HG02623 (cell line): ENCODE measurements at regions not wholly inside any gene's neighbourhood (a gene's known extent, or its start where the extent isn't known, plus 50 kb on each side); places are given as distances from the start of the nearest gene placed in this dataset.

Experiments used
- ATAC-seq: cut with Tn5 transposase; IDR thresholded peaks from one replicate; pipeline ENCODE4 v1.9.1; 2021; ENCODE audit warnings: moderate library complexity; ENCODE audit not compliant: unreplicated experiment

DNA sequence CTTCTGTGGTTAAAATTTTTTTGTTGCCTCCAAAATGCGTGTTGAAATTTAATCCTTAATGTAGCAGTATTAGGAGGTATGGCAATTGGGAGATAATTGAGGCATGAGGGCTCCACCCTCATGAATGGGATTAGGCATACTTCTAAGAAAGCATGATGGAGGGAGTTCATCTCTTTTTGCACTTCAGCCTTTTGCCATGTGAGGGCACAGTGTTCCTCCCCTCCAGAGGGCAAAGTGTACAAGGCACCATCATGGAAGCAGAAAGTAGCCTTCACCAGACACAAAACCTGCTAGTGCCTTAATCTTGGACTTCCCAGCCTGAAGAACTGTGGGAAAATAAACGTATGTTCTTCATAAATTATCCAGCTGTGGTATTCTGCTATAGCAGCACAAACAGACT lies 429.5 kb downstream of the ZIC1 start:
- peak; percentile 45 for ATAC-seq

DNA sequence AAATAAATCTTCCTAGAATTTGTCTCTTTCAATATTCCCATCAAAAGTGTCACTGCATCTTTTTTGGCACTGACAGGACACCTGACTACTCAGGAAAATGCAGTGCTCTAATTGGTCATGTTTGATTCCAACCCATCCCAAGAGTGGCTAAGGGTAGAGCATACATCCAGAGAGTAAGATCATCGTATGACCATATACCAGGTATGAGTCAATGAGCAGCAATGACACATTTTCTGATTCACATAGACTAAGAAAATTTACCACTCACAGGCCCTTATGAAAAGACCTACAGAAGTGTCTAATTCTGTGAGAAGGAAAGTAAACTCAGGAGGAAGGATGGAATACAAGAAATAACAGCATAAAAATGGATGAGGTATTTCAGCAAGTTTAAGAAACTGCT lies 434.2 kb downstream of the ZIC1 start:
- ATAC-seq, result no peak

DNA sequence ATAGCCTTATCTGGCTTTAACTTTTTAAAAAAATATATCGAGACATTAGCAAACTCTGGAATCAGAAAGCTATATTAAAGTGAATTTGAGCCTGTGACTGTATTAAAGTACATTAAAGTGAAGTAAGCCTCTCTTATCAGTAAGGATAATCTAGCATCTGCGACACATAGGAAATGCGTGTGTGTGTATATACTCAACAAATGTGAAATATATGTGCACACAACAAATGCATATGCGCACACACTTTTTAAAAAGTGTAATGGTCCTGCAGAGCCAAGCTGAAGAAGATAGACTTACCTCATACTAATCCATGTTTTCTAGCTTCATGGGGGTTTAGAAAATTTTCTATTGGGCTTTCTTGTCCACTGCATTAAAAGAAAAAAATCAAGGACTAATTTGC lies 437.1 kb downstream of the ZIC1 start:
- no peak for ATAC-seq

DNA sequence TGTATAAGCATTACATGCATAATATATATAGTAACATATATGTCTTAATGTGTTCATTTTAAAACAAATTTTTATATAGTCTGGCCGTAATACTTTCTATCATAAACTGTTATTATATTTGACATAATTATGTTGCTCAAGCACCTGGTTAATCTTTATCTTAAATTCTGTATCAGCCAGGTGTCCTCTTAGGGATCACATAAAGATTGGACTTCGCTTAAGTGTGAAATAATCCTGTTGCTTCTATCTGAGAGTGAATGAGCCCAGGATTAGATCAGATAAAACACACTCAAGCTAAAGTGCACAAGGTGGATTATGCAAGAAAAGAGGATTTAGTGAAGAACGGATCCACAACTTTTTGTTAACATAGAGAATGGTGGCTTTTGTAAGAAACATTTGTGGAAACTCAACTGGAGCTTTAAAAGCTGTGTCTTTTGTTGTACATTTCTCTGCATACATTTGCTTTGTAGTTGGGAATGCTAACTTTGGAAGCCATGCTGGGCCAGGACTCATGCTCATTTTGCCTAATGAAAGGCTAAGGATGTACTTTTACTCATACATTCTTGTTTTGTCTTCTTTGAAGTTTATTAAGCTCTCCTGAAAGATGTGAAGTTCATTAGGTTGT lies 437.8 kb downstream of the ZIC1 start:
- ATAC-seq, result no peak

DNA sequence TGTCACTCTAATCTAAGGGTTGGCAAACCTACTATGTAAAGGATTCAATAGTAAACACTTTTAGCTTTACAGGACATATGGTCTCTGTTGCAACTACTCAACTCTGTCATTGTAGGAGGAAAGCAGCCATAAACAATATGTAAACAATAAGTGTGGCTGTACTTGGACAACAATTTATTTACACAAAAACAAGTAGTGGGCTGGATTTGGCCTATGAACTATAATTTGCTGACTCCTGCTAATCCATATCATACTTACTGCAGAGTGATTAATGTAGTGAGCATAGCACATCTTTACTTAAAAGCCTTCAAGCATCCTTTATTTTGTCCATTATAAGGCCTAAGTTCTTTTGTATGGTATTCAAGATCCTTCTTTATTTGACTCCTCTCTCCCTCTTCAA lies 441.9 kb downstream of the ZIC1 start:
- no peak for ATAC-seq

DNA sequence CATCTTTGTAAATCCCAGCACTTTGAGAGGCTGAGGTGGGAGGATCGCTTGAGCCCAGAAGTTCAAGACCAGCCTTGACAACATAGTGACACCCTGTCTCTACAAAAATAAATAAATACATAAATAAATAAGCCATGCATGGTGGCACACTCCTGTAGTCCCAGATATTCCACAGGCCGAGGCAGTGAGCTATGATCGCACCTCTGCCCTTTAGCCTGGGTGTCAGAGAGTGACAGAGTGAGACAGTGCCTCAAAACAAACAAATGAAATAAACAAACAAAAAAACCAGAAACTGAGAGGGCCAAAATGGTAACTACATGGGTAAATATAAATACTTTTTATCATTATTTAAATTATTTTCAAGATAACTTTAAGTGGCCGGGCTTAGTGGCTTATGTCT lies 445.4 kb downstream of the ZIC1 start:
- ATAC-seq, result no peak

DNA sequence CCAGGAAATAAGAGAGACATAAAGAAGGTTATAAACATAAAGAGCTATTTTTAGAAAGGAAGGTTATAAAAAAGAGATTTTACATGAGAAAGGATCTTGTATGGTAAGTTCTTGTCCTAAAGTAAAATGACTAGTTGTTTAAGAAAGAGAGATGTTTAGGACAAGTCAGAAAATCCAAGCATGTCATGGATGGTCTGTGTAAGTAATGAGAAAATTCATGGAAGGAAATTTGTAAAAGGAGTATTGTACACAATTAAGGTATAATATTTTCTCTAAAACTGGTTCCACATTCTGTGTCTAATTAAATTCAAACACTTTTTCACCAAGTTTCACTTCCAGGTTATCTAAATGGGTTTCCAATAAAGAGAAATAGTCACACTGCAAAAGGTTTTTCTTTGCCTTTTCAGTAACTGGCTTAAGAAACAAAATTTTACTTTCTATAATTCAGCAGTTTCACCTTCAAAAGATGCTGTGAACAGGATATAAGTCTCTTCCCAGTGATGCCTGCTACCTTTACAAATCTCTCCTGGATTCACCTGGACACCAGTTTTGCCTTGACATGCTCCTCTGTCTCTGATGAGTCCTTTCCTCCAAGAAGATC lies 455.7 kb downstream of the ZIC1 start:
- ATAC-seq, result no peak

DNA sequence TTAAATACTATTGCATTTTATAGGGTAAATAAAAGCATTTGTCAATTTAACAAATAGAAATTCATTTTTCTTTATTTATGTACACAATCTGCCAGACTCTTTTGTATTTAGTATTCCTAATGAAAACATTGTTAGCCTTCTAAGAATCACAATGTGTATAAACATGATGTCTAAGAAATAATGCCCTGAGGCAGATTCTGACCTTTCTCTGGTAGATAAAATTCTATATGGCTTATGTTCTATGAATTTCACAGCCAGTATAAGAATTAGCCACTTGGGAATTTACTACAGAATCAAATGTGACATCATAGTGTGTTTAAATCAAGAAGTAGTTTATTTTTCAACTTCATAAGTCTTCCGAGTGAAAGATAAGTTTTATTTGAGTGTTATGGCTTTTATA lies 457.4 kb downstream of the ZIC1 start:
- no peak for ATAC-seq

DNA sequence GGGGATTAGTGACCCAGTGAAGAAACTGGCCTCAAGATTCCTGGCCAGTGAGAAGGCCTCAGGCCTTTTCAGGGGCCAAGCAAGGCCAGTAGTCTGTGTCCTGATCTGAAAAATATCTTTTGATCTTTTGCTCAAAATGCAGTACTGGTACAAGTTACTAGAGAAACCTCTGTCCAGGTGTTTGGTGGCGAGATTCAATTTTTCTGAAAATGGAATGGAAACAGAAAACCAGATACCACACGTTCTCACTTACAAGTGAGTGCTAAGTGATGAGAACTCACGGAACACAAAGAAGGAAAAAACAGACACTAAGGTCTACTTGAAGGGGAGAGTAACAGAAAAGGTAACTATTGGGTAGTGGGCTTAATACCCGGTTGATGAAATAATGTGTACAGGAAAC lies 463.4 kb downstream of the ZIC1 start:
- ATAC-seq, result no peak

DNA sequence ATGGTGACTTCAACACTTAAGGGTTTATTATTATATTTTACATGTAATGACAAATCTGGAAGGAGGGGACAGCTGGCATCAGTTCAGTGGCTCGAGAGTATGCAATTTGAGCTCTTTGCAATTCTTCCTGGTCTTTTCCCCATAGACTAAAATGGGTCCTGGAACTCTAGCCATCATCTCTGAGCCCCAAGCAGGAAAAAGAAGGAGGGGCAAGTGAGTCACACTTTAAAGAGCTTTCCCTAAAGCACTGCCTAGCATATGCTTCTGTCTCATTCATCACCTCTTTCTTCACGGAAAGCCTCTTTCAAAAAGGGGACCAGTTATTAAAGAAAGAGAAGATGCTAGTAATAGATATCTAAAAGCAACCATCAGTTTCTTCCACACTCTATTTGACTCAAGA lies 466.3 kb downstream of the ZIC1 start:
- no peak for ATAC-seq

DNA sequence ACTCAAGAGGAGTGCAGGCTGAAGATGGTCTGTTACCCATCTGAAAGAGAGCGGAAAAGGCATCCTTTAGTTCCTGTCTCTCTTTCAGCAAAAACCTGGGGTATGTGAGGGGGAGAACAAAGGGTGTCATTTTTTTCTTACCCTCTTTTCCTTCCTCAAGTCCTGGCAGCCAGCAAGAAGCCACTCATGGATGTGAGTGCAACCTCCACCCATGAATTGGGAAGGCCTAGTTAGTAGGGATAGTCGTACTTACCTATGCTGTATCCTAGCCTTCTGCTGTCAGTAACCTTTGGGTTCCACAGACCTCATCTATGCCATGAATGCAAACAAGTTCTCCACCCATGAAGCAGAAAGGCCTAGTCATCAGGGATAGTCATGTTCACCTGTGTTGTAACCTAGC lies 472.8 kb downstream of the ZIC1 start:
- ATAC-seq, result no peak

DNA sequence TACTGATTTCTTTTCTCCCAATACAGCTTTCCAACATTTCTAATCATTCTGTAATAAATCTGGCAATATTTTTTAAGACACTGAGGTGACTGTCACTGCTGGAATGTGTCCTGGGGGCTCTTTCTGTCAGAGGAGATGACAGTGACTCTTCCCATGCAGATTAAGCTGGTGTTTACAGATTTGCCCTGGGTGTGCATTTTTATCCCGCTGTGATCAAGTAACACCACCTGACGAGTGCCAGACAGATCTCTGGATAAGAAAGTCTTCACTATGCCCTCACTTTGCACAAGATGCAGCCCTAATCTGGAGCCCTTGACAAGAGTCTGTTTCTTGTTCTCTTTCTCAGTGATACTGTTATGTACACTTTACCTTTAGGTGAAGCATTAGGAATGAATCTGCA lies 477.7 kb downstream of the ZIC1 start:
- ATAC-seq, result no peak

DNA sequence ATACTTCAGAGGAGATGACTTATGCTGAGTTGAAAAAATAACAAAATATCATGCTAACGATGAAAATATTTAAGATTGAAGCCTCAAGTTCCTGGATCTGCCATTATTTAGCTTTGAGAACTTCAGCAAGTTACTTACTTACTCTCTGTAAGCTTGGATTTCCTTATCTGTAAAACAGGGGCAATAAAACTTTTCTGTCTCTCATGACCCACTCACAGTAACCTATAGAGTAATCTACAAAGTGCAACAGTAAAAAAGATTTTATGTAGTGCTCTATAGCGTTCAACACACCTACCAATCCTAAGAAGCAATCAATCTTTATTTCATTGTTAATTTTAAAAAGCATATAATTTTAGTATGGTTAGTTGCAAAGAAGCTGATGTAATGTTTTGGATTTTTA lies 478.6 kb downstream of the ZIC1 start:
- no peak for ATAC-seq

DNA sequence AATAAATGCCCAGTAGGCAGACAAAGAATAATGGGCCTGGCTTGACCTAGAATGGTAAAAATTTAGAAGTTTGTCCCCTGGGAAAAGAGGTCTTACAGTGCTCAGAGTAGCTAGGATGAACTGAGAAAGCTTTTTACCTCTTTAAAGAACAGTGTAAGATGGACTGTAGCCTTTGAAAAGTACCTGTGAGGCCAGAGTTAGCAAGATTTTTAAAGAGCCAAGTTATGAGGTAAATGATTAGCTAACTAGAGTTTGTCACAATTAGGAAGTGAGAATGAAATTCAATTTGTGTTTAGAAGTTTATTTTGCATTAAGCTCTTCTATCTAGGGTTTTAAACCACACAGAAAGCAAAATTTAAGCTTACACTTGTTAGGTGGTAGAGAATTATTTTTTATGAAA lies 480.9 kb downstream of the ZIC1 start:
- ATAC-seq, result peak; percentile 85

DNA sequence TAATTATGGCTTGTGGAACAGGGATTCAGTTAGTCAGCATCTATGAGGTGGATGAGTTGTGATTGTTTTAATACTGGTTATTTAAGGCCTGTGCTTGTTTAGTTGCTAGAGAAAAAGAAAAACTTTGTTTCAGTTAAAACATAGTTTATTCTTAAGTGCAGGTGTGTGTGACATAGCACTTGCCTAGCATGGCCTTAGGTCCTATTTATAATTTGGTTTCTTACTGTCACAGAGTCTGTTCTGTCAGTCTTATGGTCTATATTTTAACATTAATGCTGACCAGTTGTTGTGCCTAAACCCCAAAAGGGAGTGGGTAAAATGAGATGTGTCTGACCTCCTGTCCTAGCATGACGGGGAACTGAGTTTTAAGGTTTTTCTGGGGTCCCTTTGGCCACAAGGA lies 486.3 kb downstream of the ZIC1 start:
- ATAC-seq, result no peak

DNA sequence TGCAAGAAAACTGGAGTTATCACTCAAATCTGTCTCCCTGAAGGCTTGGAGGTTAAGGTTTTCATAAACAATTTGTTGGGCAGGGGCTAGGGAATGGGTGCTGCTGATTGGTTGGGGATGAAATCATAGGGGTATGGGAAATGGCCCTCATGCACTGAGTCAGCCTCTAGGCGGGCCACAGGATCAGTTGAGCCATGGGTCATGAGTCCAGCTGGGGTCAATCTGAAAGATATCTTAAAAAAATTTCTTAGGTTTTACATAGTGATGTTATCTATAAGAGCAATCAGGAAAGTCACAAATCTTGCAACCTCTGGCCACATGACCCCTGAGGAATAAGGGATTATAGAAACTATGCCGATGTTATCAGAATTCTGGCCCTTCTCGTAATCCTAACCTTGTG lies 491.7 kb downstream of the ZIC1 start:
- no peak for ATAC-seq

DNA sequence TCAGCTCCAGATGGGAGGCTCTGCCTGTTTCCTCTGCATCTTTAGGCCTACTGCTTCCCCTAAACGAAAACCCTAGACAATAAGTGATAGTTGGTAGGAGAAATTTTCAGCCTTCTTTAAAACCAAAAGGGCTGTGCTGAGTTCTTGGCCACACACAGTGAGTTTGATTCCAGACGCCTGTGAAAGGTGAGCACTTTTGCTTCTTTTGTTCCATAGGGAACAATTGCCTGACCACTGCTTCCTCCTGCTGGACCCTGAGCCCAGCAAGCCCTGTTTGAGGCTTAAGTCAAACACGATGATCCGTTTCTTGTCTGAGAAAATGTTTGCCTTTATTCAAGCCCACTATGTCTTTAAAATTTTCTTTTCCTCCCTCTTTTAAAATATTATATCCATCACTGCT lies 493.9 kb downstream of the ZIC1 start:
- ATAC-seq, result no peak

DNA sequence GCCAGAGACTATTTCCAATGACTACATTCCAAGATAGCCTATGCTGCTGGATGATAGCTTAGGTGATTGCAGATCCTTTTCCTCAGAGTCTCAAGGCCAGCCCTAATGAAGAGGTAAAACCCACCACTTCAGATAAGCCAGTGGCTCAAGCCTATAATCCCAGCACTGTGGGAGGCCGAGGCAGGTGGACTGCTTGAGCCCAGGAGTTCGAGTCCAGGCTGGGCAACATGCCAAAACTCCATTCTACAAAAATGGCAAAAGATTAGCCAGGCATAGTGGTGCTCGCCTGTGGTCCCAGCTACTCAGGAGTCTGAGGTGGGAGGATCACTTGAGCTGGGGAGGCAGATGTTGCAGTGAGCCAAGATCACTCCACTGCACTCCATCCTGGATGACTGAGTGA lies 495.3 kb downstream of the ZIC1 start:
- ATAC-seq, result no peak

DNA sequence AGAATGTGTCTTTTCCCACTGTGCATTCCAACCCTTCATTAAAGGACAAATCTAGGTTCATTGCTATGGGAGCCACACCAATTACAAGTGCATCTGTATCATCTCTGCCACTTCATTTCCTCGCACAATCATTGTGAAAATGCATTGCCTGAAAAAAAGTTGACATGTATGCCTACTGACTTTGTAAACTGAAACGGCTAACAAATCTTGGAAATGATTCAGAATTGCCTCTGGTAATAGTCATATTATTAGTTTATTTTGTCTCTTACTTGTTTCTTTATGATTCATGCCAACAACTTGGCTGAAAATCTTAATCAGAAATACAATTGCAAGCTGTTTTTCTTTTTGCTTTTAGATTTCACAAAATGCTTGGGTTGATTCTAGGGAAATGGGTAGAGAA lies 497.1 kb downstream of the ZIC1 start:
- no peak for ATAC-seq

DNA sequence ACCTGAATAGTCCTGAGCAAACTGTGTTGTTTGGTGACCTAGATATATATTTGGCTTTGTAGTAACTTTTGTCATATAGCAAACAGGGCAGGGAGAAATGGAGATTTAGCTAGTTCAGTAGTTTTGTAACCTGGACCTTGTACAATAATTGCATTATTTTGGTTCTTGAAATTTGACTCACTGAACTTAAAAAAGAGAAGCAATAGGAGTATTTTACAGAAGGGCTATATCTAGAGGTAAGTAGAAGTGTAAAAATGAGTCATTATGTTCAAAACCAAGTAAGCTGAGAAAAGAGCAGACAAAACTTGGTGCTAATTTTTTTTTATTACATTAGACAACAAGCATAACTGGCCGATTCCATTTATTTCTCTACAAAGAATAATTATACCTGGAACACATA lies 505.4 kb downstream of the ZIC1 start:
- no peak for ATAC-seq

DNA sequence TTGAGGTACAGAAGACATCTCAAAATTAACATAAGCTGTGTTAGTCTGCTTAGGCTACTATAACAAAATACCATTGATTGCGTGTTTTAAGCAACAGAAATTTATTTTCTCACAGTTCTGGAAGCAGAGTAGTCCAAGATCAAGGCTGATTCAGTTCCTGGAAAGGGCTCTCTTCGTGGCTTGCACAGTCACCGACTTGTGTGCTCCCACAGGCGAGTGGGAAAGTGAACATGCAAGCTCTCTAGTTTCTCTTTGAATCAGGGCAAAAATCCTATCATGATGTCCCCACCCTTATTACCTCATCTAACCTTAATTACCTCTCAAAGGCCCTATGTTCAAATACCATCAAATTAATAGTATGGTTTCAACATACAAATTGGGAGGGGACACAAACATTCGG lies 505.9 kb downstream of the ZIC1 start:
- ATAC-seq, result no peak

DNA sequence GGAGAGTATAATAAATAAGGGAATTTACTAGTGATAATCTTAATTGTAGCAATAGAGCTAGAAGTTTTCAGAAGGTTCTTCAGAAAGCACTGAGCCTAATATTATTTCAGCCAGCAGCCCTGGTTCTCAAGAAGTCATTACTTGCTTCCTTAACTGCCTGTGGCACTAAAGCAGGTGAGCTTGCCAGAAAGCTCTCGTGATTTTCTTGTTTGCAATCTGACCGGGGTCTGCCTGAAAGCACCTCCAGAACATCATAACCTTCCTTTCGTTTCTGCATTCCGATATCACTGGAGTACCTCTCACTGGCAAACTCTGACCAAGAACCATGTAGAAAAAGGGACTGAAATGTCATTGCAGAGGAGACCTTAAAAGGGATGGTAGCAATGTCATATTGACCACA lies 510.3 kb downstream of the ZIC1 start:
- ATAC-seq, result no peak

DNA sequence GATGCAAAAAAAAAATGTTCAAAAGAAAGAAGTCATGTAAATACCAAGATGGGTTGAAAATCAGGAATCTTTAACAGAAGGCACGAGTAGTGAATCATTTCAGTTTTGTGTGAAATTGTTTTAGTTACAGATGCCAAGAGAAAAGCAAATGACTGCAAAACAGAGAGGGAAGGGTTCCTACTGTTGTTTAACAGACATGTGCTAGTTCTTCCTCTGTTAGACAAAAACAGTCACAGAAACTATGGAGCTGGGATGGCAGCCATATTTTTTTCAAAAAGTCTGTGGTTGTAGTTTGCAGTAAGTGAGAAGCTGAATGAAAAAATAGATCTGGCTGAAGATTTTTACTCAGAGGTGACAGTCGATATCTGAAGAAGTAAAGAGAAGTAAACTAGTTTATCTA lies 511.9 kb downstream of the ZIC1 start:
- ATAC-seq, result no peak
